NCI-H1092 treated with DMSO at 0.1 percent for 48 hours (cell line): ENCODE measurements at regions not wholly inside any gene's neighbourhood (a gene's known extent, or its start where the extent isn't known, plus 50 kb on each side); places are given as distances from the start of the nearest gene placed in this dataset.

Experiments
- DNase-seq: peaks from one replicate; lab custom pipeline; 2025; lab: John Stamatoyannopoulos, UW

DNA sequence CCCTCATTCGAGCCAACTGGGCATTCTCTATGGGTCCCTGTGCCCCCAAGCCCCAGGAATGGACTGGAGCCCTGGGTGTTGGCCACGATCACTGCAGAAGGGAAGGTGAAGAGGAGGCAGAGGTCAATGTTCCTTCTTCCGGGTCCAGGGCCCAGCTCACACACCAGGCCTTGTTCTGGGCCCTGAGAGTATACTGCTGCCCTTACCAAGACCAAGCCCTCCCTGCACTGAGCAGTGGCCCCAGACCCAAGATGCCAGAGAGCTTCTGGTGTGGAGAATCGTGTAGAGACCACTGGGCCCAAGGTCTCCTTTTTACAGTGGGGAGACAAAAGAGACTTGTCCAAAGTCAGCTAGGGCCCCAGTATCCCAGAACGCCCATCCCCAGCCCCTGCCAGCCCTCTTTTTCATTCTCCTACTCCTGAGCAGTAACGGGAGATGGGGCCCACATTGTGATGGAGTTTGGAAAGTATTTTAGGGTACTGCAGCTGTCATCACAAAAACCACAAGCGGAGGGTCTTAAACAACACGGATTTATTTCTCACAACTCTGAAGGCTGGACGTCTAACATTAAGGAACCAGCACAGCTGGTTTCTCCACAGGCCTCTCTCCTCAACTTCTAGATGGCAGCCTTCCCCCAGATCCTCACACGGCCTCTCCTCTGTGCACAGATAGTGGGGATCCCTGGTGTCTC lies 79.4 kb downstream of the PDGFA start:
- DNase-seq: no peak

DNA sequence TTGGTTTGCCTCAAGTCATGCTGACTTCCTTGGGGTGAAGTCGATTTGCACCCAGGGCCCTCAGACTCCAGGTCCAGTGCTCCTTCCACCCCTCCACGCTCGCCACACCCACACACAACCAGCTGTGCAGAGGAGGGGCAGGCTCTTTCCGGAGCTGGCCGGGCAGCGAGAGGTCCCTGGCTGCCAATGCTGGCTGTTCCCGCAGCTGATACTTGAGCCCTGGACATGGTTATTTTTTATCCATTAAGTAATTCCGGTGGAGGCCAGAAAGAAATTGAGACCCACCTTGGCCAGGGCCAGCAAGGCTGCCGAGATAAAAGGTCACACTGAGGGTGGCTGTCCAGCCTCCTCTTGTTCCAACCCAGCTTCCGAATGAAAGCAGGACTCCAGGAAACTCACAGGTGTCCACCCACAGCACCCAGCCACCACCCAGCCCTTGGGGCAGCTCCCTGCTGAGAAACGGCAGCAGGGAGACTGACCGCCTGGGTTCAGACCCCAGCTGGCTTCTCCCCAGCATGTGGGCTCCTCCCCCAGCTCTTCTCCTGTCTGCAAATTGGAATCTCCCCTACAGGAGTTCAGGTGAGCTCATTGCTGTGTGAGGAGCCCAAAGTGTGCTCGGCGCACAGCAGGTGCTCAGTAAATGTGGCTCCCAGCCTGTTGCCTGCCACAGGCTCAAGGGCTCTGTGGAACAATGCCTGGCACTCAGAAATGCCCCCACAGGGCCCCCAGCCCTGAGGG lies 77.8 kb downstream of the PDGFA start:
- DNase-seq: no peak

GRCh38 chr7:442457-442856 lies 77.2 kb downstream of the PDGFA start:
- no peak for DNase-seq

DNA sequence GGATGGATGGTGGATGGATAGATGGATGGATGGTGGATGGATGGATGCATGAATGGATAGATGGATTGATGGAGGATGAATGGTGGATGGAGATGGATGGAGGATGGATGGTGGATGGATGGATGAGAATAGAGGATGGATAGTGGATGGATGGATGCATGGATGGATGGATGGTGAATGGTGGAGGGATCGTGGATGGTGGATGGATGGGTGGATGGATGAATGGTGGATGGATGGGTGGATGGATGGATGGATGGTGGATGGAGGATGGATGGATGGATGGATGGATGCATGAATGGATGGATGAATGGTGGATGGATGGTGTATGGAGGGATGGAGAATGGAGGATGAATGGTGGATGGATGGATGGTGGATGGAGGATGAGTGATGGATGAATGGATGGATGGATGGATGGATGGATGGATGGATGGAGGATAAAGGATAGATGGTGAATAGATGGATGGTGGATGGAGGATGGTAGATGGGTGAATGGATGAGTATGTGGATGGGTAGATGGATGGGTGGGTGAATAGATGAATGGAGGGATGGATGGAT lies 76.3 kb downstream of the PDGFA start:
- no peak for DNase-seq

DNA sequence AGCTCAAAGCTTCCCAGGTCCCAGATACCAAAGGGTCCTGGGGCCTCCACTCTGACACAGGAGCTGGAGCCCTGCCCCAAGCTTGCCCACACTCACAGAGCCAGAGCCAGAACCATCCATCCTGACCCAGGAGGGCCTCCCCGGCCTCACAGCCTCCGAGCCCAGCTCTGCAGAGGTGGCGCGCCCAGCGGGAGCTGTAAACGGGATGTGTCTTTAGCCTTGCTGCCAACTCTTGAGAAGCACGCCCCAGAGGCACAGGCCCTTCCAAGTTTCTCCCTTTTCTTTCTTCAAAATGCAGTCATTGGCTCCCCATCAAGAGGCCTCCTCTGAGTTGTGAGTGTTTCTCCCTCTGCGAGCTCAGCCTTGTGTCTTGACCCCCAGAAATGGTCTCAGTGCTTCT lies 75.0 kb downstream of the PDGFA start:
- no peak for DNase-seq

DNA sequence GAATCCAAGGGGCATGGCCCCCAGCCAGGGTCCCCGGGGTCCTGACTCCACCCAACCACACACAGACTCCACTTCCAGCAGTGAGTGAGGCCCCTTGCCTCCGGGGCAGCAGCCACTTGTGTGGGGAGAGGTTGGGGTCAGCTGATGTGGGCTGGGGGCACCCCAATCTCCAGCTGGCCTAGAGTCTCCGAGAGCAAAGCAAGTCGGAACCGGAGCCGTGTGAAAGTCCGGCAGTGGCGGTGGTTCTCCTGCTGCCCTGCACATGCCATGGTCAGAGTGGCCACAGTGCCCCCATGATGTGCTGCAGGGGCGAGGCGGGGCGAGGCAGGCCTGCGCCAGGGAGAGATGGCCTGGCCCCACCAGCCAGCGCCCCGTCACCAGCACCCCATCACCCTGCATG lies 74.6 kb downstream of the PDGFA start:
- no peak for DNase-seq

GRCh38 chr7:445563-446288 lies 73.9 kb downstream of the PDGFA start:
- no peak for DNase-seq

- no peak for DNase-seq
Observed at GRCh38 chr7:446289-446935, 73.2 kb downstream of the PDGFA start.
